ENCODE measurements at regions not wholly inside any gene's neighbourhood (a gene's known extent, or its start where the extent isn't known, plus 50 kb on each side); places are given as distances from the start of the nearest gene placed in this dataset.
"Not testable (repeated sequence)": the region's sequence is repeated elsewhere in the genome, so short reads cannot be mapped to it uniquely, and the experiment has no call there.

- DNase-seq (ENCODE audit: low read depth in 2 of 2) = no peak
These were observed 110.0 kb upstream of the MEF2A start for GRCh38 chr15:99455789-99456160.

GRCh38 chr15:99464137-99464536, 101.6 kb upstream of the MEF2A start:
- DNase-seq (ENCODE audit: low read depth in 2 of 2) = no peak

- DNase-seq (ENCODE audit: low read depth in 2 of 2) = no peak
These were observed 99.0 kb upstream of the MEF2A start for GRCh38 chr15:99466701-99467337.

GRCh38 chr15:99467338-99467720, 98.5 kb upstream of the MEF2A start:
- DNase-seq (ENCODE audit: low read depth in 2 of 2) = no peak

DNA sequence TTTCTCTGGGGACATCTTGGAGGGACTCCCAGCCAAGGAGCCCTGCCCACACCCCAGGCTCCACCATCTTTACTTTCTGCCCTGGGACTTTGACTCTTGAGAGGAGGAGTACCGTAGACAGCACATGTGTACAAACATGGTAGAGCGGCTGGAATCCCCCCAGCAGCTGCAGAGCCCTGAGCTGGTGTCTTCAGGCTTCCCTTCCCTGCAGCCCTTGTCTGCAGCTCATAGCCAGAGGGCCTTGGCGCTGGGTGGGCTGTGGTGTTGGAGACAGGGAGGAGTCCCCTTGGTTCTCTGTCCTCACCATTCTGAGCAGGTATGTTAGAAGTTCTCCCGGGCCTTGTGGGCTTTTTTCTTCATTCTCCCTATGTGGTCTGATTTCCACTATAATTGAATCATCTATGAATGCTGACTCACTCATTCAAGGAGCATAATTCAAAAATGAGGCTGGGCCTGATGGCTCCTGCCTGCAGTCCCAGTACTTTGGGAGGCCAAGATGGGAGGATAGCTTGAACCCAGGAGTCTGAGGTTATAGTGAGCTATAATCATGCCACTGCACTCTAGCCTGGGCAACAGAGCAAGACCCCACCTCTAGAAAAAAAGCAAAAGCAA, 97.8 kb upstream of the MEF2A start:
- no peak for DNase-seq (ENCODE audit: low read depth in 2 of 2)

DNA sequence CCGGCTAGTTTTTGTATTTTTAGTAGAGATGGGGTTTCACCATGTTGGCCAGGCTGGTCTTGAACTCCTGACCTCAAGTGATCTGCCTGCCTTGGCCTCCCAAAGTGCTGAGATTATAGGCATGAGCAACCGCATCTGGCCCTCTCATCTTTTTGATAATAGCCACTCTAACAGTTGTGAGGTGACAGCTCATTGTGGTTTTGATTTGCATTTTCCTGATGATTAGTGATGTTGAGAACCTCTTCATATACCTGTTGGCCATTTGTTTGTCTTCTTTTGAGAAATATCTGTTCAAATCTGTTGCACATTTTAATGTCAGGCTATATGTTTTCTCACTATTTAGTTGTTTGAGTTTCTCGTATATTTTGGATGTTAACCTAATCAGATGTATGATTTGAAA, 95.6 kb upstream of the MEF2A start:
- not testable (repeated sequence) for DNase-seq (ENCODE audit: low read depth in 2 of 2)

DNA sequence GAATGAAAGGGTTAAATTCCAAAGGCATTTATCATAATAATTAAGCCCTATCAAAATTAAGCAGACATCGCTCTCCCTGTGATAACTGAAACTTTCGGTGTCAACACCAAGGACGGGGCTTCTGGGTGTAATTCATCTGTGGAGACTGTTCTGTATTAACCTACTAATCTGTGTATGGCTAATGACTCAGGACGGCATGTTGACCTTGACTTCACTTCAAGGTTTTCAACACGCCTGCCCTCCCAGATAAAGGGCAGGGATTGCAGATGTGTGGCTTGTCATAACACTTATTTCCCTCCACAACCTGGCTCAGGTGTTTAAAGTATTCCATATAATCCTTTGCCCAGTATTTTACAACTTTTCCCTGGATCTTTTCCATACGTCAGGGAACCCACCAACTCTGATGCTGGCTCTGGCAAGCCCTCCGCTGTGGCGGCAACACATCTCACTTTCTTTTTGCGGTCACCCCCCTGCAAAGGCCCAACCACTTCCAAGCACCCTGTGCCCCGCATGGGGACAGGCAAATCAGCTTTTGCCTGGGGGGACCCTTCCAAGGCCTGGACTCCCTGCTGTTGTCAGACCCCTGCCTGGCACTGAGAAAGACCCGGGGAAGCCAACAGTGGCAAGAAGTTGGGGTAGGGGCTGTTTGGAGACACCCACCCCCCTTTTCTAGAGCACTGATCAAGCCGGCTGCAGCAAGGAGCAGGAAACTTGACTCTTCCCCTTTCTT, 93.2 kb upstream of the MEF2A start:
- DNase-seq (ENCODE audit: low read depth in 2 of 2) = no peak

GRCh38 chr15:99473981-99474906, 91.5 kb upstream of the MEF2A start:
- no peak for DNase-seq (ENCODE audit: low read depth in 2 of 2)

DNA sequence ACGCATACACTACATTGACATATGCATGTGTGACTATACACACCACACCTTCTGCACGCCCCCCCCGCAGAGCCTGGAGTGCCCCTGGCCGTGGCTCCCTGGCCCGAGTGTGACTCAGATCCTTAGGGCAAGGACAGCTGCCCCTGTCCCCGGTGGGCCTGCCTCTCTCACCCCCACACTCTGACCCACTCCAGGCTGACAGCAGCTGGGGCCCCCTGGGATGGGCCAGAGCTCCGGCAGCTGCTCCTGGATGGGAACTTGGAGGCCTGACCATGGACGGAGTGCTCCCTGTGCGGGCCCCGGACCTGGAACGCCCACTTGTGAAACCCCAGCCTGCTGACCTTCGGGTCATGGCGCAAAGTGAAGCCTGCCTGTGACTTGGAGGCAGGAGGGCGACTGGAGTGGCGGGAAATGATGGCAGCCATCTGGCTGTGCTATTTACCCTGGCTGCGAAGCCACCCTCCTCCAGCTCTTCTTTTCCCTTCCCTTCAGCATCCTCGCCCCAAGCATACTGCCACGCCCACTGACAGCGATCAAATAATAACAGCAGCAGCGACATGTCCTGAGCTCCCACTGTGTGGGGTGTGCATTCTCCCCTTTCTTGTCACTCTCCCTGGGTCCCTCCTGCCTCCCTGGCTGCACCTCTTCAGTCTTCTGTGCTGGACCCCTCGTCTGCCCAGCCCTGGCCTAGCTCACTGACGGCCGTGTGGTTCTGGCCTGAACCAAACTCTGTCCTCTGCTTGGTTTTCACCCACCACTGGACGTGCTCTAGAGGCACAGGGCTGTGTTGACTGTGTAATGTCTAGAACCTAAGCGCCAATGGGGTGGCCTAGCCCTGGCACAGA, 90.7 kb upstream of the MEF2A start:
- no peak for DNase-seq (ENCODE audit: low read depth in 2 of 2)

GRCh38 chr15:99475754-99476412, 89.9 kb upstream of the MEF2A start:
- no peak for DNase-seq (ENCODE audit: low read depth in 2 of 2)

GRCh38 chr15:99476413-99477222, 89.2 kb upstream of the MEF2A start:
- no peak for DNase-seq (ENCODE audit: low read depth in 2 of 2)

GRCh38 chr15:99477791-99478471, 87.9 kb upstream of the MEF2A start:
- no peak for DNase-seq (ENCODE audit: low read depth in 2 of 2)

GRCh38 chr15:99478977-99479376, 86.8 kb upstream of the MEF2A start:
- no peak for DNase-seq (ENCODE audit: low read depth in 2 of 2)

DNA sequence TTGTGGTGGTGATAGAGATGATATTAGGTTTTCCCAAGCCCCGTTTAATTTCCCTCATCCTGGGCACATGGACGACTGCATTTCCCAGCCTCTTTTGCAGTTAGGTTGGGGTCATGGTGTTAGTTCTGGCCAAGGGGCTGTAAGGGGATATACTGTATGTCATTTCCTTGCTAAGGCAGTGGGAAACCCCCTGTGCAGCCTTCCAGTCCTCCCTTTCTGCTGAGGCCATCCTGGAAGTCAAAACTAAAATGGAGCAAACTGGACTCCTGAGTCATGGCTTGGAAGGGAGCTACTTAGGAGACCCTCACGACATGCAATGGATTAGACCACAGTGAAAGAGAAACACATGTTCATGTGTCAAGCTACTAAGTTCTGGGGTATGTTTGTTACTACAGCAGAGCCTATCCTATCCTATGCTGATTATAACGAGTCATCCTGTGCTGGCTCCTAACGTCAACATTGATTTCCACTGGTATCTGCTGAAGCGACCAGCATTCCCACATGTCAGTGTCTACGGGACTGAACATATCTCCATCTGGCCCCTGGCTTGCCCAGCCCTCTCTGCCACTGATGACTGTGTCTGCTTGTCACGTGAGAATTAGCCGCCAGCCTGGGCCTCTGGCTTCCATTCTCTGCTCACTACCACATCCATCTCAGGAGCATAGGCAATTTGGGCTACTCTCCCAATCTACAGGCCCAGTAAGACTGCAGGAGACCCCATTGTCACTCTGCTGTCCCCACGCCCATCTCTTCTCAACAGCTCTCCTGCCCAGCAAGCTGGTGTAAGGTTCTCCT, 85.6 kb upstream of the MEF2A start:
- no peak for DNase-seq (ENCODE audit: low read depth in 2 of 2)

DNA sequence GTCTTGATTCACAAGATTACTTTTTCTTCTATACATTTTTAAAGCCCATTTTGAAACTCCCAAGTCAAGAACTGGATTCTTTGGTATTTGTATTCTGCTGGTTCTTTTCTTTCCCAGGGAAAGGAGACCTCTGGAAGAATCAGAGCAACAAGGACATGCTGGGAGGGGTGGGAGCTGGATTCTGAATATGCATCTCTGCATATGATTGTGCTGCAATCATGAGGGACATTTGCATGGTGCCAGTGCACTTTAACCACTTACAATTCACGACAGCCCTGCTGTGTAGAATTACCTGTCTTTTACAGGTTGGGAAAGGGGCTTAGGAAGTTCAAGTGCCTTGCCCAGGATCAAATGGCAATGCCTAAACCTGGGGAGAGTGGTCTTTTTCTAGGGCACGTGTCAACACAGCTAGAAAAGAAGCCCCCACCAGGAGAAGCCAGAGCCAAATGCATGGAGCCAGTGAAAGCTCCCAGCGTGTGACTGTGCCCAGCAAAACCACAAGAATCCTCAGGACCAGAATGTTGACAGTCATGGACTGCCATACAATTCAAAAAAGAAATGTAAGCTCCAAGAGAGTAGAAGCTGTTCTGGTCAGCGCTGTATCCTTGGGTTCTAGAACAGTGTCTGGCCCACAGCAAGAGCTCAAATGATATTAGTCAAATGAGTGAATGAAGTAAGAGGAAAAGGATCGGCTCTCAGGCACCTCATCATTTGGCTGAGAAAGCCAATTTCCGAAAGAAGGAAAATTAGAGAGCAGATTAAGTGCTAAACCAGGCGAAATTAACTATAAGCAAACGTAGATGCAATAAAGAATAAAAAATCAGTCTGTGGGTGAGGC, 84.5 kb upstream of the MEF2A start:
- no peak for DNase-seq (ENCODE audit: low read depth in 2 of 2)

GRCh38 chr15:99481951-99482230, 83.9 kb upstream of the MEF2A start:
- no peak for DNase-seq (ENCODE audit: low read depth in 2 of 2)

- no peak for DNase-seq (ENCODE audit: low read depth in 2 of 2)
These were observed 82.8 kb upstream of the MEF2A start for GRCh38 chr15:99482993-99483392.

Data from stimulated activated CD8-positive, alpha-beta memory T cell treated with anti-CD3 and anti-CD28 coated beads, Interleukin-15, amount 100 ng/mL, for 48 hours (primary cell).